ENCODE measurements at regions not wholly inside any gene's neighbourhood (a gene's known extent, or its start where the extent isn't known, plus 50 kb on each side); places are given as distances from the start of the nearest gene placed in this dataset.

DNA sequence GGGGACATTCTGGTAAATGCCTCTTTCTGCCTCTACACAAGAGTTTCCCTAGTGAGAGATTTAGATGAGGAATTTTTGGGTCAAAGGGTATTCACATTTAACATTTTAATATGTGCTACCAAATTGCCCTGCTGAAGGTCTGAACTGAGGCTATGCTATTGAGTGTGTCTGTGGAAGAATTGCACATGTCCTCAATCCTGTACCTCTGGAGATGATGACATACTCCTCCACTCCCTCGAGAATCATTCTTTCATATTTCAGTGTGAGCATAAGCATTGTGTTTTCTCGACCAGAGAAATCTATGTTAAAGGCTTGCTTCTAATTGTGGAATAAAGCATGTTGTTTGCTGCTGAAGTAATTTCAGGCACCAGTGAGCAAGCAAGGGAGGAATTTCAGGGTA lies 110.5 kb downstream of the TSN start:
- Histone ChIP-seq H2AFZ (ENCODE audit: low read length) (no peak overlapping the region), H2BK5ac (ENCODE audit: low read length) (no peak overlapping the region), H3K18ac (ENCODE audit: low read length) (no peak overlapping the region), H3K9ac (ENCODE audit: low read depth, low read length, poor library complexity) (no peak overlapping the region), H2BK15ac (ENCODE audit: low read length) (no peak overlapping the region), H3K27ac (replicated peaks; ENCODE audit: low read length) (no peak overlapping the region), H3K27me3 (ENCODE audit: control insufficient read depth in 3 of 3, insufficient read depth in 3 of 3, low read depth in 1 of 3, low read length in 3 of 3) (peaks cover 0 to 4% (median 0%) of the 10 kb centered on the region in 3 experiments), H3K4ac (ENCODE audit: low read length) (no peak overlapping the region), H2BK12ac (ENCODE audit: low read length) (no peak overlapping the region), H3K23ac (ENCODE audit: low read depth, low read length, poor library complexity) (no peak overlapping the region), H3K4me1 (ENCODE audit: control insufficient read depth in 2 of 2, insufficient read depth in 1 of 2, low read depth in 1 of 2, low read length in 2 of 2) (peaks cover 0 to 6% of the 10 kb centered on the region in 2 donors), H4K91ac (ENCODE audit: low read depth, low read length, poor library complexity) (no peak overlapping the region), H4K8ac (ENCODE audit: low read depth, low read length) (no peak overlapping the region), H3K9me3 (replicated peaks in 1 of 2; ENCODE audit: control insufficient read depth in 2 of 2, insufficient read depth in 1 of 2, low read depth in 1 of 2, low read length in 2 of 2) (no peaks in the 10 kb centered on the region), H2BK120ac (ENCODE audit: low read depth, low read length) (no peak overlapping the region), H3K79me1 (ENCODE audit: low read depth, low read length) (no peaks in the 10 kb centered on the region), H3K36me3 (replicated peaks in 1 of 2; ENCODE audit: control insufficient read depth in 2 of 2, insufficient read depth in 2 of 2, low read length in 2 of 2) (no peaks in the 10 kb centered on the region), H3K4me3 (ENCODE audit: low read length in 2 of 2) (no peak overlapping the region), H3K4me2 (ENCODE audit: insufficient read depth, low read length, poor library complexity, severe bottlenecking) (no peak overlapping the region), H2AK5ac (ENCODE audit: low read depth, low read length) (no peak overlapping the region), H3K14ac (ENCODE audit: low read length) (no peak overlapping the region)
- no CpG with 5 or more reads among the region's 2 CpGs for WGBS, 2 donors (ENCODE audit: extremely low coverage in 2 of 2, insufficient read length in 2 of 2, insufficient replicate concordance in 1 of 2)
- no peak for DNase-seq (ENCODE audit: low spot score)

DNA sequence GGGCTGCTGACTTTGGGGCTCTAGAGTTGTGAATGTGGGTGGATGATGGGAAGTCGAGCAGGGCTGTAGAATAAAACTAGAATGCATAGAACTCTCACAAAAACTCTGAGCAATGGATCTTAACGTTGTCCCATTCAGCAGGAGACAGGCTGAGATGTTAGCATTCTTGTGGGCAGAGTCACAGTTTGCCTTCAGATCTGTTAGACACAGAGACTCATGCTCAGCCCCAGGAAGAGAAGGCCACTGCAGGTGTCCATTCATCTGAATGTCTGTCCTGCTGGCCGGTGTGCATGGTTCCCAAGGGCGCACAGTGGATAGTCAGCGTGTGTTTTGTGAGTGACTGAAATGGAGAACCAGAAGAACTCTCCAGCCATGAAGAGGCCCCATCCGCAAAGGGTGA lies 111.3 kb downstream of the TSN start:
- DNase-seq (ENCODE audit: low spot score): no peak
- H3K79me1 ChIP-seq (ENCODE audit: low read depth, low read length): no peaks in the 10 kb centered on the region

DNA sequence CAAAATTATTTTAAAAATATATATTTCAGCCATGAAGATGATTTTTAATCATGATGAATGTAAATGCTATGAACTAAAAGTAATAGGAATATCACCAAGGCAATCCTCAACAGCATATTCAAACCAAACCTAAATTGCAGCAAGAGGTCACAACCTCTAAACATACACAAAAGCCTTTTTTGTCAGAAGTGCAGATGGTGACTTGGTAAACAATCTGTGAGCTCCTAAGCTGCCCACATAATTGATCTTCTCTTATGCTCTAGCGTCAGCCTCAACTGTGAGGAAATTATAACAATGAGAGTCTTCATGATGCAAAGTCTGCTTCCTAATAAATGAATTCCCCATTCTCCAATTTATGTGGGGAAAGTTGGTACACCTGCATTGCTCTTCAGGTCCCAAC lies 113.2 kb downstream of the TSN start:
- Histone ChIP-seq H2BK15ac (ENCODE audit: low read length) (no peak overlapping the region), H3K9me3 (replicated peaks in 1 of 2; ENCODE audit: control insufficient read depth in 2 of 2, insufficient read depth in 1 of 2, low read depth in 1 of 2, low read length in 2 of 2) (no peaks in the 10 kb centered on the region), H2BK120ac (ENCODE audit: low read depth, low read length) (no peak overlapping the region), H4K91ac (ENCODE audit: low read depth, low read length, poor library complexity) (no peak overlapping the region), H3K27ac (replicated peaks; ENCODE audit: low read length) (no peak overlapping the region), H3K4me3 (ENCODE audit: low read length in 2 of 2) (no peak overlapping the region), H2AK5ac (ENCODE audit: low read depth, low read length) (no peak overlapping the region), H2BK12ac (ENCODE audit: low read length) (no peak overlapping the region), H3K36me3 (replicated peaks in 1 of 2; ENCODE audit: control insufficient read depth in 2 of 2, insufficient read depth in 2 of 2, low read length in 2 of 2) (no peaks in the 10 kb centered on the region), H3K79me1 (ENCODE audit: low read depth, low read length) (no peaks in the 10 kb centered on the region), H3K4ac (ENCODE audit: low read length) (no peak overlapping the region), H3K14ac (ENCODE audit: low read length) (no peak overlapping the region), H3K18ac (ENCODE audit: low read length) (no peak overlapping the region), H2BK5ac (ENCODE audit: low read length) (no peak overlapping the region), H3K27me3 (ENCODE audit: control insufficient read depth in 3 of 3, insufficient read depth in 3 of 3, low read depth in 1 of 3, low read length in 3 of 3) (peaks cover 0 to 4% (median 0%) of the 10 kb centered on the region in 3 experiments), H3K23ac (ENCODE audit: low read depth, low read length, poor library complexity) (no peak overlapping the region), H3K4me1 (ENCODE audit: control insufficient read depth in 2 of 2, insufficient read depth in 1 of 2, low read depth in 1 of 2, low read length in 2 of 2) (peaks cover under 1 to 11% of the 10 kb centered on the region in 2 donors), H2AFZ (ENCODE audit: low read length) (no peak overlapping the region), H3K4me2 (ENCODE audit: insufficient read depth, low read length, poor library complexity, severe bottlenecking) (no peak overlapping the region), H4K8ac (ENCODE audit: low read depth, low read length) (no peak overlapping the region), H3K9ac (ENCODE audit: low read depth, low read length, poor library complexity) (no peak overlapping the region)
- no peak for DNase-seq (ENCODE audit: low spot score)
- no CpG with 5 or more reads among the region's 1 CpG for WGBS, 2 donors (ENCODE audit: extremely low coverage in 2 of 2, insufficient read length in 2 of 2, insufficient replicate concordance in 1 of 2)

More for the DNA sequence above, 111.3 kb downstream of the TSN start:
- Histone ChIP-seq H3K4me1 (ENCODE audit: control insufficient read depth in 2 of 2, insufficient read depth in 1 of 2, low read depth in 1 of 2, low read length in 2 of 2) (peaks cover 0 to 6% of the 10 kb centered on the region in 2 donors), H2AK5ac (ENCODE audit: low read depth, low read length) (no peak overlapping the region), H3K9ac (ENCODE audit: low read depth, low read length, poor library complexity) (no peak overlapping the region), H3K23ac (ENCODE audit: low read depth, low read length, poor library complexity) (no peak overlapping the region), H3K4me3 (ENCODE audit: low read length in 2 of 2) (no peak overlapping the region), H3K4ac (ENCODE audit: low read length) (no peak overlapping the region), H3K14ac (ENCODE audit: low read length) (no peak overlapping the region), H3K4me2 (ENCODE audit: insufficient read depth, low read length, poor library complexity, severe bottlenecking) (no peak overlapping the region), H2BK5ac (ENCODE audit: low read length) (no peak overlapping the region), H2BK12ac (ENCODE audit: low read length) (no peak overlapping the region), H4K91ac (ENCODE audit: low read depth, low read length, poor library complexity) (no peak overlapping the region), H2BK15ac (ENCODE audit: low read length) (no peak overlapping the region), H3K36me3 (replicated peaks in 1 of 2; ENCODE audit: control insufficient read depth in 2 of 2, insufficient read depth in 2 of 2, low read length in 2 of 2) (no peaks in the 10 kb centered on the region), H3K27ac (replicated peaks; ENCODE audit: low read length) (no peak overlapping the region), H2BK120ac (ENCODE audit: low read depth, low read length) (no peak overlapping the region), H3K27me3 (ENCODE audit: control insufficient read depth in 3 of 3, insufficient read depth in 3 of 3, low read depth in 1 of 3, low read length in 3 of 3) (peaks cover 0 to 4% (median 0%) of the 10 kb centered on the region in 3 experiments), H4K8ac (ENCODE audit: low read depth, low read length) (no peak overlapping the region), H3K9me3 (replicated peaks in 1 of 2; ENCODE audit: control insufficient read depth in 2 of 2, insufficient read depth in 1 of 2, low read depth in 1 of 2, low read length in 2 of 2) (no peaks in the 10 kb centered on the region), H2AFZ (ENCODE audit: low read length) (no peak overlapping the region), H3K18ac (ENCODE audit: low read length) (no peak overlapping the region)
- WGBS, 2 donors (ENCODE audit: extremely low coverage in 2 of 2, insufficient read length in 2 of 2, insufficient replicate concordance in 1 of 2): no CpG with 5 or more reads among the region's 6 CpGs

DNA sequence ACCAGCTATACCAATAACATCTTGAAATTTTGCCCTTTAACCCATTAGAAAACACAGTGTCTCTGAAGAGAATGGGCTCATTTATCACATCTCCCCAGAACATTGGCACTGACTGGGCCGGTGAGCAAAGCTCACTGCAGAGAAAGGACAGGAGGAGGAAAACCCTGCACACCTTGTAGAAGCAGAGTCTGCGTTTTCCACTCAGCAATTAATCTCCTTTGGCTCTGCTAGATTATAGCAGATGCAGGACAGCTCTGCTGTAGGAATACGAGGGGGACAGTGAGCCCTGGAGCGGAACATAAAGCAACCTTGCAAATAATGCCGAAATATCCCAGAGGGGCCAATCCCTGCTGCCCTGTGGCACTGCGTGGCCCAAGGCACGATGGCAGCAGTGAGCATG lies 113.9 kb downstream of the TSN start:
- no peak overlapping the region for H3K9ac ChIP-seq (ENCODE audit: low read depth, low read length, poor library complexity)
- H2BK15ac ChIP-seq (ENCODE audit: low read length): no peak overlapping the region
- no peaks in the 10 kb centered on the region for H3K36me3 ChIP-seq (replicated peaks in 1 of 2; ENCODE audit: control insufficient read depth in 2 of 2, insufficient read depth in 2 of 2, low read length in 2 of 2)
- H2BK5ac ChIP-seq (ENCODE audit: low read length): no peak overlapping the region
- no peak overlapping the region for H3K18ac ChIP-seq (ENCODE audit: low read length)
- DNase-seq (ENCODE audit: low spot score): no peak
- no peak overlapping the region for H3K14ac ChIP-seq (ENCODE audit: low read length)
- no peak overlapping the region for H3K23ac ChIP-seq (ENCODE audit: low read depth, low read length, poor library complexity)
- H4K8ac ChIP-seq (ENCODE audit: low read depth, low read length): no peak overlapping the region
- H3K9me3 ChIP-seq (replicated peaks in 1 of 2; ENCODE audit: control insufficient read depth in 2 of 2, insufficient read depth in 1 of 2, low read depth in 1 of 2, low read length in 2 of 2): no peaks in the 10 kb centered on the region
- no peak overlapping the region for H3K27ac ChIP-seq (replicated peaks; ENCODE audit: low read length)
- H2AK5ac ChIP-seq (ENCODE audit: low read depth, low read length): no peak overlapping the region
- H3K4ac ChIP-seq (ENCODE audit: low read length): no peak overlapping the region
- peaks cover 8 to 16% of the 10 kb centered on the region in 2 donors for H3K4me1 ChIP-seq (ENCODE audit: control insufficient read depth in 2 of 2, insufficient read depth in 1 of 2, low read depth in 1 of 2, low read length in 2 of 2)
- no peak overlapping the region for H4K91ac ChIP-seq (ENCODE audit: low read depth, low read length, poor library complexity)
- no peak overlapping the region for H2AFZ ChIP-seq (ENCODE audit: low read length)
- H3K4me3 ChIP-seq (ENCODE audit: low read length in 2 of 2): peak overlapping the region in 1 of 2 donors; percentile 23
- no CpG with 5 or more reads among the region's 7 CpGs for WGBS, 2 donors (ENCODE audit: extremely low coverage in 2 of 2, insufficient read length in 2 of 2, insufficient replicate concordance in 1 of 2)
- H3K4me2 ChIP-seq (ENCODE audit: insufficient read depth, low read length, poor library complexity, severe bottlenecking): no peak overlapping the region
- peaks cover 0 to 4% (median 0%) of the 10 kb centered on the region in 3 experiments for H3K27me3 ChIP-seq (ENCODE audit: control insufficient read depth in 3 of 3, insufficient read depth in 3 of 3, low read depth in 1 of 3, low read length in 3 of 3)
- no peaks in the 10 kb centered on the region for H3K79me1 ChIP-seq (ENCODE audit: low read depth, low read length)
- no peak overlapping the region for H2BK12ac ChIP-seq (ENCODE audit: low read length)
- no peak overlapping the region for H2BK120ac ChIP-seq (ENCODE audit: low read depth, low read length)

All from neuronal stem cell (in vitro differentiated cells).